Thymus (tissue), 11 donors: ENCODE measurements at regions not wholly inside any gene's neighbourhood (a gene's known extent, or its start where the extent isn't known, plus 50 kb on each side); places are given as distances from the start of the nearest gene placed in this dataset.

Source experiments
- DNase-seq, 9 donors: peaks; one replicate each; pipeline ENCODE4 v3.0.0-alpha.2; 2013; ENCODE audit warnings: low spot score in 9 of 9, low read depth in 6 of 9, missing footprints in 1 of 9
- H3K27ac ChIP-seq, 2 donors: one replicate each; pipeline ENCODE4 v1.5.1; 2013; ENCODE audit warnings: control low read depth in 1 of 2, low read depth in 1 of 2, low read length in 1 of 2, mild to moderate bottlenecking in 1 of 2, moderate library complexity in 1 of 2
- H3K27me3 ChIP-seq, 2 donors: one replicate each; pipeline ENCODE4 v1.5.1; 2013; ENCODE audit warnings: low read length in 1 of 2; ENCODE audit not compliant: control insufficient read depth in 2 of 2, insufficient read depth in 1 of 2
- H3K36me3 ChIP-seq, 2 donors: one replicate each; pipeline ENCODE4 v1.5.1; 2013; ENCODE audit warnings: low read length in 1 of 2, mild to moderate bottlenecking in 1 of 2, moderate library complexity in 1 of 2; ENCODE audit not compliant: control insufficient read depth in 2 of 2, insufficient read depth in 2 of 2
- H3K4me1 ChIP-seq, 2 donors: one replicate each; pipeline ENCODE4 v1.5.1; 2013; ENCODE audit warnings: low read length in 2 of 2; ENCODE audit not compliant: control insufficient read depth in 2 of 2, insufficient read depth in 2 of 2
- H3K4me3 ChIP-seq, 2 donors: one replicate each; pipeline ENCODE4 v1.5.1; 2013; ENCODE audit warnings: low read length in 2 of 2, control low read depth in 1 of 2, mild to moderate bottlenecking in 1 of 2
- H3K9me3 ChIP-seq, 2 donors: one replicate each; pipeline ENCODE4 v1.5.1; 2013; ENCODE audit warnings: low read length in 1 of 2, mild to moderate bottlenecking in 1 of 2; ENCODE audit not compliant: control insufficient read depth in 2 of 2, insufficient read depth in 1 of 2
- WGBS: extraction: QIAGEN DNeasy Blood & Tissue Kit; methylation state at CpG from one replicate; pipeline ENCODE4 v1.1.7; 2013; 5-methylcytosine and 5-hydroxymethylcytosine counted together
- donor health status: healthy.

- H3K4me1 ChIP-seq = no peaks in the 10 kb centered on the region
Measured at GRCh38 chr7:138258197-138258559, 181.9 kb downstream of the AKR1D1 start.

GRCh38 chr7:138259675-138260074 is 183.4 kb downstream of the AKR1D1 start:
- 84% methylated on average over 3 of the region's 3 CpGs for WGBS
- Histone ChIP-seq H3K9me3 (no peaks in the 10 kb centered on the region), H3K4me3 (no peak overlapping the region), H3K27me3 (no peaks in the 10 kb centered on the region), H3K36me3 (no peaks in the 10 kb centered on the region), H3K4me1 (no peaks in the 10 kb centered on the region), H3K27ac (no peak overlapping the region)
- DNase-seq = no peak

More at GRCh38 chr7:138258197-138258559, 181.9 kb downstream of the AKR1D1 start:
- no peak for DNase-seq
- no peaks in the 10 kb centered on the region for H3K27me3 ChIP-seq
- no peaks in the 10 kb centered on the region for H3K9me3 ChIP-seq
- no peaks in the 10 kb centered on the region for H3K36me3 ChIP-seq
- 75% methylated on average over 3 of the region's 3 CpGs for WGBS
- H3K4me3 ChIP-seq = no peak overlapping the region
- H3K27ac ChIP-seq = no peak overlapping the region

- WGBS = 96% methylated on average over 6 of the region's 6 CpGs
- H3K4me1 ChIP-seq = no peaks in the 10 kb centered on the region
- H3K27me3 ChIP-seq = no peaks in the 10 kb centered on the region
- H3K36me3 ChIP-seq = no peaks in the 10 kb centered on the region
- H3K4me3 ChIP-seq = no peak overlapping the region
- no peak overlapping the region for H3K27ac ChIP-seq
- no peaks in the 10 kb centered on the region for H3K9me3 ChIP-seq
- no peak for DNase-seq
Measured at GRCh38 chr7:138267934-138268333, 191.7 kb downstream of the AKR1D1 start.

- H3K9me3 ChIP-seq = no peaks in the 10 kb centered on the region
- no peak overlapping the region for H3K4me3 ChIP-seq
- DNase-seq = no peak
- H3K27ac ChIP-seq = no peak overlapping the region
- no peaks in the 10 kb centered on the region for H3K27me3 ChIP-seq
- no peaks in the 10 kb centered on the region for H3K36me3 ChIP-seq
- no peaks in the 10 kb centered on the region for H3K4me1 ChIP-seq
Measured at GRCh38 chr7:138276891-138277290, 183.2 kb upstream of the TRIM24 start.

- H3K4me3 ChIP-seq = no peak overlapping the region
- no peak for DNase-seq
- no peaks in the 10 kb centered on the region for H3K36me3 ChIP-seq
- WGBS = 95% methylated on average over 2 of the region's 2 CpGs
- no peaks in the 10 kb centered on the region for H3K27me3 ChIP-seq
- H3K4me1 ChIP-seq = no peaks in the 10 kb centered on the region
- H3K27ac ChIP-seq = no peak overlapping the region
- H3K9me3 ChIP-seq = no peaks in the 10 kb centered on the region
Measured at GRCh38 chr7:138278601-138279000, 181.5 kb upstream of the TRIM24 start.

- WGBS = 88% methylated on average over 5 of the region's 5 CpGs
- no peak for DNase-seq
- H3K27me3 ChIP-seq = no peaks in the 10 kb centered on the region
Measured at GRCh38 chr7:138282997-138283396, 177.1 kb upstream of the TRIM24 start.

GRCh38 chr7:138285129-138285528 is 174.9 kb upstream of the TRIM24 start:
- no peak for DNase-seq
- no peak overlapping the region for H3K27ac ChIP-seq

More at GRCh38 chr7:138282997-138283396, 177.1 kb upstream of the TRIM24 start:
- H3K4me1 ChIP-seq = no peaks in the 10 kb centered on the region
- H3K4me3 ChIP-seq = no peak overlapping the region
- H3K36me3 ChIP-seq = no peaks in the 10 kb centered on the region
- no peak overlapping the region for H3K27ac ChIP-seq
- H3K9me3 ChIP-seq = no peaks in the 10 kb centered on the region

GRCh38 chr7:138286846-138287245 is 173.2 kb upstream of the TRIM24 start:
- WGBS = 95% methylated on average over 3 of the region's 3 CpGs
- no peak overlapping the region for H3K4me3 ChIP-seq
- no peaks in the 10 kb centered on the region for H3K4me1 ChIP-seq
- no peak for DNase-seq
- no peaks in the 10 kb centered on the region for H3K27me3 ChIP-seq
- H3K9me3 ChIP-seq = no peaks in the 10 kb centered on the region
- no peak overlapping the region for H3K27ac ChIP-seq
- no peaks in the 10 kb centered on the region for H3K36me3 ChIP-seq

More at GRCh38 chr7:138285129-138285528, 174.9 kb upstream of the TRIM24 start:
- H3K27me3 ChIP-seq = no peaks in the 10 kb centered on the region
- H3K4me3 ChIP-seq = no peak overlapping the region
- H3K36me3 ChIP-seq = no peaks in the 10 kb centered on the region
- H3K9me3 ChIP-seq = no peaks in the 10 kb centered on the region
- 85% methylated on average over 1 of the region's 1 CpG for WGBS
- H3K4me1 ChIP-seq = no peaks in the 10 kb centered on the region

- Histone ChIP-seq H3K4me1 (no peaks in the 10 kb centered on the region), H3K27ac (no peak overlapping the region), H3K27me3 (no peaks in the 10 kb centered on the region), H3K4me3 (no peak overlapping the region), H3K9me3 (no peaks in the 10 kb centered on the region), H3K36me3 (no peaks in the 10 kb centered on the region)
- 67% methylated on average over 2 of the region's 2 CpGs for WGBS
- DNase-seq = no peak
Measured at GRCh38 chr7:138287549-138287948, 172.5 kb upstream of the TRIM24 start.

- Histone ChIP-seq H3K4me3 (no peak overlapping the region), H3K27me3 (no peaks in the 10 kb centered on the region), H3K4me1 (no peaks in the 10 kb centered on the region), H3K9me3 (no peaks in the 10 kb centered on the region), H3K27ac (no peak overlapping the region), H3K36me3 (no peaks in the 10 kb centered on the region)
- no peak for DNase-seq
Measured at GRCh38 chr7:138289082-138289481, 171.0 kb upstream of the TRIM24 start.
